KMS-11 (cell line): ENCODE measurements at regions not wholly inside any gene's neighbourhood (a gene's known extent, or its start where the extent isn't known, plus 50 kb on each side); places are given as distances from the start of the nearest gene placed in this dataset.
"Not testable (repeated sequence)": the region's sequence is repeated elsewhere in the genome, so short reads cannot be mapped to it uniquely, and the experiment has no call there.

Source experiments
- H2AFZ ChIP-seq: fragments of 200-600 bp; sonication (generic); 2 replicates; pipeline ENCODE4 v1.6.1; 2016; ENCODE audit warnings: antibody characterized with exemption, mixed run types, low read depth
- H3K27ac ChIP-seq: fragments of 200-600 bp; sonication (generic); 2 replicates; pipeline ENCODE4 v1.6.1; 2016; ENCODE audit warnings: mild to moderate bottlenecking, mixed run types
- H3K27me3 ChIP-seq: fragments of 200-600 bp; sonication (generic); 2 replicates; pipeline ENCODE4 v1.6.1; 2017; ENCODE audit warnings: mild to moderate bottlenecking, low read depth, mixed run types, moderate library complexity; ENCODE audit not compliant: insufficient read depth
- H3K36me3 ChIP-seq: fragments of 200-600 bp; sonication (generic); 2 replicates; pipeline ENCODE4 v1.6.1; 2017; ENCODE audit warnings: mild to moderate bottlenecking, mixed run types; ENCODE audit not compliant: insufficient read depth
- H3K4me1 ChIP-seq: fragments of 200-600 bp; sonication (generic); 2 replicates; pipeline ENCODE4 v1.6.1; 2016; ENCODE audit warnings: mild to moderate bottlenecking, low read depth, mixed run types; ENCODE audit not compliant: poor library complexity, severe bottlenecking
- H3K4me2 ChIP-seq: fragments of 200-600 bp; sonication (generic); 2 replicates; pipeline ENCODE4 v1.7.0; 2016; ENCODE audit warnings: mild to moderate bottlenecking, mixed run types
- H3K4me3 ChIP-seq: fragments of 200-600 bp; sonication (generic); IDR thresholded peaks from 2 replicates; pipeline ENCODE4 v1.6.1; 2017; ENCODE audit warnings: low read depth, low read length, mixed read lengths; ENCODE audit not compliant: insufficient read depth
- H3K79me2 ChIP-seq: fragments of 200-600 bp; sonication (generic); 2 replicates; pipeline ENCODE4 v1.6.1; 2016; ENCODE audit warnings: low read depth, mixed run types; ENCODE audit not compliant: insufficient read depth
- H3K9ac ChIP-seq: fragments of 200-600 bp; sonication (generic); 2 replicates; pipeline ENCODE4 v1.6.1; 2016; ENCODE audit warnings: mild to moderate bottlenecking, mixed run types
- H4K20me1 ChIP-seq: fragments of 200-600 bp; sonication (generic); 2 replicates; pipeline ENCODE4 v1.6.1; 2016; ENCODE audit warnings: mild to moderate bottlenecking, mixed run types; ENCODE audit not compliant: insufficient read depth
- CTCF ChIP-seq: fragments of 200-600 bp; sonication (generic); conservative IDR thresholded peaks from 2 replicates; pipeline ENCODE4 v1.6.1; 2017; ENCODE audit warnings: low read depth, mild to moderate bottlenecking, antibody characterized with exemption, low read length, moderate library complexity, mixed read lengths

GRCh38 chr10:22467393-22467792 is 122.1 kb downstream of the SPAG6 start:
- peaks cover 14% of the 10 kb centered on the region for H3K4me1 ChIP-seq
- not testable (repeated sequence) for H4K20me1 ChIP-seq, H3K27me3 ChIP-seq, H3K27ac ChIP-seq, H3K36me3 ChIP-seq, H3K9ac ChIP-seq, H2AFZ ChIP-seq, H3K79me2 ChIP-seq, H3K4me3 ChIP-seq, H3K4me2 ChIP-seq

GRCh38 chr10:22468570-22469320 is 123.4 kb downstream of the SPAG6 start:
- H3K27ac ChIP-seq = no peak overlapping the region
- H3K4me2 ChIP-seq = no peak overlapping the region
- no peak overlapping the region for H3K4me3 ChIP-seq

GRCh38 chr10:22473044-22473443 is 127.7 kb downstream of the SPAG6 start:
- H3K27me3 ChIP-seq = no peaks in the 10 kb centered on the region
- no peak for TF ChIP-seq CTCF
- no peak overlapping the region for H3K4me3 ChIP-seq
- H3K36me3 ChIP-seq = no peaks in the 10 kb centered on the region
- H3K4me2 ChIP-seq = no peak overlapping the region
- H3K79me2 ChIP-seq = no peaks in the 10 kb centered on the region
- peaks cover 6% of the 10 kb centered on the region for H3K4me1 ChIP-seq
- H3K9ac ChIP-seq = no peak overlapping the region
- H2AFZ ChIP-seq = no peak overlapping the region
- H4K20me1 ChIP-seq = no peaks in the 10 kb centered on the region
- H3K27ac ChIP-seq = no peak overlapping the region

More at GRCh38 chr10:22468570-22469320, 123.4 kb downstream of the SPAG6 start:
- Histone ChIP-seq H2AFZ (no peak overlapping the region), H3K36me3 (no peaks in the 10 kb centered on the region), H3K9ac (no peak overlapping the region), H3K79me2 (no peaks in the 10 kb centered on the region), H3K4me1 (peaks cover 9% of the 10 kb centered on the region), H3K27me3 (no peaks in the 10 kb centered on the region), H4K20me1 (no peaks in the 10 kb centered on the region)
- TF ChIP-seq CTCF = no peak

GRCh38 chr10:22473459-22473858 is 128.2 kb downstream of the SPAG6 start:
- Histone ChIP-seq H3K36me3 (no peaks in the 10 kb centered on the region), H4K20me1 (no peaks in the 10 kb centered on the region), H3K4me1 (peaks cover 10% of the 10 kb centered on the region), H3K4me3 (no peak overlapping the region), H2AFZ (no peak overlapping the region), H3K9ac (no peak overlapping the region), H3K27ac (no peak overlapping the region), H3K4me2 (no peak overlapping the region), H3K27me3 (no peaks in the 10 kb centered on the region), H3K79me2 (no peaks in the 10 kb centered on the region)
- no peak for TF ChIP-seq CTCF
